ENCODE measurements at regions not wholly inside any gene's neighbourhood (a gene's known extent, or its start where the extent isn't known, plus 50 kb on each side); places are given as distances from the start of the nearest gene placed in this dataset.
A peak's percentile ranks its signal among the peaks of the same experiment; 100 is the strongest.

DNA sequence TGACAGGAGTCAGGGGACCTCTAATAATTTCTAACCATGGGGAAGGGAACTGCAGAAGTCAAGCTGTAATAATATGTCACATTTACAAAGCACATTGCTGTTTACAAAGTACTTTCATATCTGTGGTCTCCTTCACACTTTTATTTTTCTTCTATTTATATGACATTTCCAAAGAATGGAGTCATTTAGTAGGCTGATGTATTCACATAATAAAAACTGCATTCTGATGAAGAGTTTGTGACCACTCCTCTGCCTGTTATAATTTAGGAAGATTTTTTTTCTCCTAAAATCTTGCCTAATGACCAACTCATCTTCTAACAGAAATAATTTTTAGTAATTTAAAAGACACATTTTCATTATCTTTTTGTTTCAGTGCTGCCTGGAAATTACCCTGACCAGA, 272.2 kb upstream of the VEPH1 start:
- DNase-seq (ENCODE audit: low read depth in 2 of 2), result no peak
- TF ChIP-seq, protein P1, sequence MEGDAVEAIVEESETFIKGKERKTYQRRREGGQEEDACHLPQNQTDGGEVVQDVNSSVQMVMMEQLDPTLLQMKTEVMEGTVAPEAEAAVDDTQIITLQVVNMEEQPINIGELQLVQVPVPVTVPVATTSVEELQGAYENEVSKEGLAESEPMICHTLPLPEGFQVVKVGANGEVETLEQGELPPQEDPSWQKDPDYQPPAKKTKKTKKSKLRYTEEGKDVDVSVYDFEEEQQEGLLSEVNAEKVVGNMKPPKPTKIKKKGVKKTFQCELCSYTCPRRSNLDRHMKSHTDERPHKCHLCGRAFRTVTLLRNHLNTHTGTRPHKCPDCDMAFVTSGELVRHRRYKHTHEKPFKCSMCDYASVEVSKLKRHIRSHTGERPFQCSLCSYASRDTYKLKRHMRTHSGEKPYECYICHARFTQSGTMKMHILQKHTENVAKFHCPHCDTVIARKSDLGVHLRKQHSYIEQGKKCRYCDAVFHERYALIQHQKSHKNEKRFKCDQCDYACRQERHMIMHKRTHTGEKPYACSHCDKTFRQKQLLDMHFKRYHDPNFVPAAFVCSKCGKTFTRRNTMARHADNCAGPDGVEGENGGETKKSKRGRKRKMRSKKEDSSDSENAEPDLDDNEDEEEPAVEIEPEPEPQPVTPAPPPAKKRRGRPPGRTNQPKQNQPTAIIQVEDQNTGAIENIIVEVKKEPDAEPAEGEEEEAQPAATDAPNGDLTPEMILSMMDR (conservative IDR thresholded peaks at IDR 0.05 in 1 of 2, IDR thresholded peaks at IDR 0.05 in 1 of 2; ENCODE audit: low read depth in 1 of 2, low read length in 2 of 2), result no peak
- no peak for TF ChIP-seq EZH2 (IDR thresholded peaks at IDR 0.05; ENCODE audit: low read length, missing control alignments)
- H3K4me1 ChIP-seq (ENCODE audit: control insufficient read depth, extremely low read depth, insufficient read depth, low read length), result no peaks in the 10 kb centered on the region

DNA sequence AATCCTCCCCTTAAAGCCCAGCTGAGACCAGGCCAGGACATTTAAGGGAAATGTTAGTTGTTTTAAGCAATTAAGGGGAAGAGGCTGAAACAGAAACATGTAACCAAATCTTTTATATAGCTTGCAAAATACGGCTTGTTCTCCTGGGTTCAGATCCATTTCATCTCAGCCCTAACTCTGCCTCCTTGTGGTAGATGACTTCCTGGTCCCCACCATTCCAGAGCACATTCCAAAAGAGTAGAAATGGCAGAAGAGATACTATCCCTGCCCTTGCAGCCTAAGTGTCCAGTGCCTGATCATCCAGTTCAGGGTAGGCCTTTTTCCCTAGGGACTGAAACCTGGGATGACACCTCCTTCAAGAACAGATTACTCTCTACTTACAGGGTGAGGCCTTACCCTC, 266.2 kb upstream of the VEPH1 start:
- Histone ChIP-seq H3K4me2 (ENCODE audit: extremely low read depth, insufficient read depth, low read length) (no peak overlapping the region), H3K9me3 (ENCODE audit: control insufficient read depth, insufficient read depth, low read depth, low read length) (no peaks in the 10 kb centered on the region)

More for the DNA sequence above, 272.2 kb upstream of the VEPH1 start:
- Histone ChIP-seq H4K20me1 (ENCODE audit: control insufficient read depth, extremely low read depth, insufficient read depth, low read length) (no peaks in the 10 kb centered on the region), H3K79me2 (ENCODE audit: control insufficient read depth, insufficient read depth, low read length) (no peaks in the 10 kb centered on the region), H3K9me3 (ENCODE audit: control insufficient read depth, insufficient read depth, low read depth, low read length) (no peaks in the 10 kb centered on the region), H3K4me3 (replicated peaks in 1 of 4; ENCODE audit: control extremely low read depth in 1 of 4, insufficient read depth in 1 of 4, low read depth in 3 of 4, low read length in 4 of 4) (no peak overlapping the region), H3K9ac (ENCODE audit: insufficient read depth, low read length) (no peak overlapping the region), H2AFZ (ENCODE audit: low read length) (no peak overlapping the region), H3K36me3 (ENCODE audit: control insufficient read depth, insufficient read depth, low read length) (no peaks in the 10 kb centered on the region), H3K4me2 (ENCODE audit: extremely low read depth, insufficient read depth, low read length) (no peak overlapping the region), H3K27me3 (ENCODE audit: control insufficient read depth, insufficient read depth, low read length) (no peaks in the 10 kb centered on the region), H3K27ac (ENCODE audit: insufficient read depth, low read length) (no peak overlapping the region)

DNA sequence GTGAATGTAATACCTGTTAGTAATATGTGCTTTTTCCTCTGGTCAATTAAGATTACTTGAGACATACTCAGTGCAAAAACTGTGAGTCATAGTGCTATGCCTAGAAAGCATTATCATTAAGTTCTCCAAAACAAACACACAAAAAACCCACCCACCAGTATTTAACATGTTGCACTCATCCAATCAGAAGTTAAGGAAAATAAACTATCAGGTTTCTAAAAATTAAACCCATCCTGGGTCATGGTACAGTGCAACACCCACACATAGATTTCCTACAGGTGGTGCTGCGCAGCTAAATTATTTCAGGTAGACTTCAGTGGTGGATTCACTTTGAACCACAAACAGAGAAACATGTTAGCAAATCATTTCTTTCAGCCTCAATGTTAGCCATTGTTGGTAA, 264.4 kb upstream of the VEPH1 start:
- Histone ChIP-seq H4K20me1 (ENCODE audit: control insufficient read depth, extremely low read depth, insufficient read depth, low read length) (no peaks in the 10 kb centered on the region), H3K4me2 (ENCODE audit: extremely low read depth, insufficient read depth, low read length) (no peak overlapping the region), H3K79me2 (ENCODE audit: control insufficient read depth, insufficient read depth, low read length) (no peaks in the 10 kb centered on the region), H3K27ac (ENCODE audit: insufficient read depth, low read length) (no peak overlapping the region), H3K4me3 (replicated peaks in 1 of 4; ENCODE audit: control extremely low read depth in 1 of 4, insufficient read depth in 1 of 4, low read depth in 3 of 4, low read length in 4 of 4) (no peak overlapping the region), H3K27me3 (ENCODE audit: control insufficient read depth, insufficient read depth, low read length) (no peaks in the 10 kb centered on the region), H3K36me3 (ENCODE audit: control insufficient read depth, insufficient read depth, low read length) (no peaks in the 10 kb centered on the region), H2AFZ (ENCODE audit: low read length) (no peak overlapping the region), H3K9me3 (ENCODE audit: control insufficient read depth, insufficient read depth, low read depth, low read length) (no peaks in the 10 kb centered on the region), H3K4me1 (ENCODE audit: control insufficient read depth, extremely low read depth, insufficient read depth, low read length) (no peaks in the 10 kb centered on the region), H3K9ac (ENCODE audit: insufficient read depth, low read length) (no peak overlapping the region)
- DNase-seq (ENCODE audit: low read depth in 2 of 2), result peak in 1 of 2 donors; percentile 32
- no peak for TF ChIP-seq EZH2 (IDR thresholded peaks at IDR 0.05; ENCODE audit: low read length, missing control alignments)
- TF ChIP-seq, protein P1 (conservative IDR thresholded peaks at IDR 0.05 in 1 of 2, IDR thresholded peaks at IDR 0.05 in 1 of 2; ENCODE audit: low read depth in 1 of 2, low read length in 2 of 2), result no peak

More for the DNA sequence above, 266.2 kb upstream of the VEPH1 start:
- Histone ChIP-seq H3K4me1 (ENCODE audit: control insufficient read depth, extremely low read depth, insufficient read depth, low read length) (no peaks in the 10 kb centered on the region), H3K4me3 (replicated peaks in 1 of 4; ENCODE audit: control extremely low read depth in 1 of 4, insufficient read depth in 1 of 4, low read depth in 3 of 4, low read length in 4 of 4) (no peak overlapping the region), H3K9ac (ENCODE audit: insufficient read depth, low read length) (no peak overlapping the region), H3K79me2 (ENCODE audit: control insufficient read depth, insufficient read depth, low read length) (no peaks in the 10 kb centered on the region), H3K27me3 (ENCODE audit: control insufficient read depth, insufficient read depth, low read length) (no peaks in the 10 kb centered on the region), H2AFZ (ENCODE audit: low read length) (no peak overlapping the region), H3K27ac (ENCODE audit: insufficient read depth, low read length) (no peak overlapping the region), H4K20me1 (ENCODE audit: control insufficient read depth, extremely low read depth, insufficient read depth, low read length) (no peaks in the 10 kb centered on the region), H3K36me3 (ENCODE audit: control insufficient read depth, insufficient read depth, low read length) (no peaks in the 10 kb centered on the region)
- TF ChIP-seq EZH2 (IDR thresholded peaks at IDR 0.05; ENCODE audit: low read length, missing control alignments), result no peak
- TF ChIP-seq, protein P1 (conservative IDR thresholded peaks at IDR 0.05 in 1 of 2, IDR thresholded peaks at IDR 0.05 in 1 of 2; ENCODE audit: low read depth in 1 of 2, low read length in 2 of 2), result peak in 1 of 2 donors; percentile 1
- DNase-seq (ENCODE audit: low read depth in 2 of 2), result no peak
